H1 (cell line): ENCODE measurements at regions not wholly inside any gene's neighbourhood (a gene's known extent, or its start where the extent isn't known, plus 50 kb on each side); places are given as distances from the start of the nearest gene placed in this dataset.

Source experiments
- CTCF ChIA-PET: fragments of 300-600 bp; sonication (Branson Sonifier 250); formaldehyde crosslinking; loops from one replicate; lab custom pipeline; 2021; ENCODE audit not compliant: partially characterized antibody; lab: Charles Lee
- POLR2A ChIA-PET: fragments of 300-600 bp; sonication (Branson Sonifier 250); formaldehyde crosslinking; loops from one replicate; lab custom pipeline; 2021; ENCODE audit warnings: inconsistent platforms; ENCODE audit not compliant: partially characterized antibody; lab: Charles Lee
- DNase-seq, 2 experiments: peaks; one replicate each; pipeline versions ENCODE4 v3.0.0 to v3.0.0-alpha.2; 2010 to 2022; ENCODE audit warnings: low spot score in 2 of 2, low read depth in 1 of 2, mixed read lengths in 1 of 2
- FAIRE-seq: peaks from 2 replicates; lab custom pipeline; 2011; peaks lifted over from hg19 to GRCh38; lab: Jason Lieb, UNC
- H2AFZ ChIP-seq: 2 replicates; pipeline ENCODE4 v1.8.1; 2012; ENCODE audit warnings: low read length, inconsistent platforms
- H2AK5ac ChIP-seq: 2 replicates; pipeline ENCODE4 v1.6.1; 2013; ENCODE audit warnings: low read depth, low read length
- H2BK120ac ChIP-seq: replicated peaks from 2 replicates; pipeline ENCODE3; 2013; ENCODE audit warnings: low read depth, low read length, inconsistent platforms
- H2BK12ac ChIP-seq: 2 replicates; pipeline ENCODE4 v1.6.1; 2013; ENCODE audit warnings: low read depth, low read length
- H2BK15ac ChIP-seq: 2 replicates; pipeline ENCODE4 v1.6.1; 2013; ENCODE audit warnings: low read length
- H2BK20ac ChIP-seq: 2 replicates; pipeline ENCODE4 v1.6.1; 2013; ENCODE audit warnings: low read length
- H2BK5ac ChIP-seq: 2 replicates; pipeline ENCODE4 v1.6.1; 2013; ENCODE audit warnings: low read depth, low read length
- H3K14ac ChIP-seq: 2 replicates; pipeline ENCODE4 v1.6.1; 2013; ENCODE audit warnings: inconsistent platforms; ENCODE audit not compliant: insufficient read length
- H3K18ac ChIP-seq: 2 replicates; pipeline ENCODE4 v1.6.1; 2013; ENCODE audit warnings: low read length; ENCODE audit errors: extremely low read depth
- H3K23ac ChIP-seq: 2 replicates; pipeline ENCODE4 v1.6.1; 2013; ENCODE audit warnings: inconsistent platforms; ENCODE audit not compliant: insufficient read length
- H3K23me2 ChIP-seq: 2 replicates; pipeline ENCODE4 v1.6.1; 2013; ENCODE audit warnings: low read depth, low read length
- H3K27ac ChIP-seq: 2 replicates; pipeline ENCODE4 v1.6.1; 2011; ENCODE audit warnings: low read depth, low read length, inconsistent platforms
- H3K27me3 ChIP-seq, 4 experiments: replicated peaks in 1 of 4; 1 replicate in 1 of 4; 2 replicates in 3 of 4; pipeline versions ENCODE4 v1.6.1 to v1.8.1; 2011 to 2013; ENCODE audit warnings: low read length in 3 of 4, mild to moderate bottlenecking in 3 of 4, inconsistent platforms in 2 of 4, mixed read lengths in 2 of 4, moderate library complexity in 1 of 4; ENCODE audit not compliant: control insufficient read depth in 3 of 4, insufficient read depth in 3 of 4; ENCODE audit errors: extremely low read depth in 1 of 4
- H3K36me3 ChIP-seq, 4 experiments: 2 replicates each; pipeline versions ENCODE4 v1.6.1 to v1.8.1; 2011 to 2013; ENCODE audit warnings: mild to moderate bottlenecking in 4 of 4, low read length in 3 of 4, moderate library complexity in 2 of 4, control low read depth in 1 of 4, inconsistent platforms in 1 of 4; ENCODE audit not compliant: insufficient read depth in 4 of 4, control insufficient read depth in 2 of 4
- H3K4ac ChIP-seq: replicated peaks from 2 replicates; pipeline ENCODE3; 2013; ENCODE audit warnings: low read length, low read depth, mixed read lengths, inconsistent platforms; ENCODE audit not compliant: insufficient read length
- H3K4me1 ChIP-seq, 4 experiments: replicated peaks in 1 of 4; 1 replicate in 1 of 4; 2 replicates in 3 of 4; pipeline versions ENCODE4 v1.6.1 to v1.8.1; 2011 to 2013; ENCODE audit warnings: low read length in 3 of 4, inconsistent platforms in 2 of 4, mixed read lengths in 1 of 4; ENCODE audit not compliant: insufficient read depth in 4 of 4, control insufficient read depth in 3 of 4
- H3K4me2 ChIP-seq, 2 experiments: 2 replicates each; pipeline versions ENCODE4 v1.6.1 to v1.8.1; 2011 to 2013; ENCODE audit warnings: low read depth in 2 of 2, low read length in 2 of 2, control low read depth in 1 of 2, inconsistent platforms in 1 of 2, mild to moderate bottlenecking in 1 of 2; ENCODE audit not compliant: insufficient read depth in 1 of 2
- H3K4me3 ChIP-seq, 4 experiments: fragments of 200-600, 300-600 bp in 1 of 4; sonication (generic), shearing (Covaris generic), sonication (Bioruptor Twin) in 1 of 4; 2 replicates each; pipeline versions ENCODE4 v1.5.1 to v1.8.1; 2011 to 2016; ENCODE audit warnings: low read length in 4 of 4, low read depth in 3 of 4, control low read depth in 2 of 4, inconsistent platforms in 2 of 4, mild to moderate bottlenecking in 2 of 4, mixed read lengths in 1 of 4, moderate library complexity in 1 of 4; ENCODE audit not compliant: insufficient read depth in 2 of 4; ENCODE audit errors: extremely low read depth in 1 of 4
- H3K56ac ChIP-seq: replicated peaks from 2 replicates; pipeline ENCODE3; 2013; ENCODE audit warnings: low read depth, mild to moderate bottlenecking, mixed read lengths, low read length, inconsistent platforms; ENCODE audit not compliant: insufficient read length
- H3K79me1 ChIP-seq: 2 replicates; pipeline ENCODE4 v1.6.1; 2013; ENCODE audit warnings: low read depth, low read length, control low read depth
- H3K79me2 ChIP-seq, 2 experiments: 2 replicates each; pipeline versions ENCODE4 v1.6.1 to v1.8.1; 2012 to 2013; ENCODE audit warnings: low read length in 2 of 2, mild to moderate bottlenecking in 2 of 2, inconsistent platforms in 1 of 2; ENCODE audit not compliant: insufficient read depth in 2 of 2, control insufficient read depth in 1 of 2
- H3K9ac ChIP-seq, 4 experiments: replicated peaks in 1 of 4; 1 replicate in 1 of 4; 2 replicates in 3 of 4; pipeline versions ENCODE4 v1.6.1 to v1.8.1; 2011 to 2013; ENCODE audit warnings: low read depth in 3 of 4, low read length in 3 of 4, control low read depth in 2 of 4, mild to moderate bottlenecking in 2 of 4, moderate library complexity in 2 of 4, inconsistent platforms in 1 of 4; ENCODE audit errors: extremely low read depth in 1 of 4
- H3K9me3 ChIP-seq, 2 experiments: 2 replicates each; pipeline versions ENCODE4 v1.6.1 to v1.8.1; 2012 to 2013; ENCODE audit warnings: mild to moderate bottlenecking in 2 of 2, moderate library complexity in 2 of 2, control low read depth in 1 of 2, inconsistent platforms in 1 of 2, low read depth in 1 of 2, low read length in 1 of 2, mixed read lengths in 1 of 2; ENCODE audit not compliant: insufficient read depth in 2 of 2
- H4K20me1 ChIP-seq, 2 experiments: replicated peaks in 1 of 2; 2 replicates each; pipeline versions ENCODE3 to v1.8.1; 2011 to 2013; ENCODE audit warnings: inconsistent platforms in 2 of 2, low read length in 2 of 2, mild to moderate bottlenecking in 1 of 2; ENCODE audit not compliant: insufficient read depth in 2 of 2, control insufficient read depth in 1 of 2
- H4K5ac ChIP-seq: 2 replicates; pipeline ENCODE4 v1.6.1; 2013; ENCODE audit warnings: low read length, low read depth, mixed read lengths, inconsistent platforms; ENCODE audit not compliant: insufficient read length
- H4K8ac ChIP-seq: 2 replicates; pipeline ENCODE4 v1.8.0; 2013; ENCODE audit warnings: mild to moderate bottlenecking, moderate library complexity, low read length, inconsistent platforms; ENCODE audit not compliant: insufficient read depth; ENCODE audit errors: extremely low read depth
- H4K91ac ChIP-seq: replicated peaks from 2 replicates; pipeline ENCODE3; 2013; ENCODE audit warnings: low read length, mixed read lengths, inconsistent platforms; ENCODE audit not compliant: insufficient read length
- ATF2 ChIP-seq: IDR thresholded peaks from 2 replicates; pipeline ENCODE4 v1.6.1; 2012; ENCODE audit warnings: low read length, inconsistent platforms
- CTBP2 ChIP-seq: IDR thresholded peaks from 2 replicates; pipeline ENCODE4 v1.7.0; 2011; ENCODE audit warnings: borderline replicate concordance, mild to moderate bottlenecking, moderate library complexity, mixed read lengths, low read length; ENCODE audit not compliant: insufficient read depth, insufficient read length
- EZH2 ChIP-seq: fragments of 200-600 bp; sonication (generic); IDR thresholded peaks from 2 replicates; pipeline ENCODE4 v1.7.1; 2012; ENCODE audit warnings: low read depth, mild to moderate bottlenecking, moderate library complexity, low read length, inconsistent platforms; ENCODE audit not compliant: severe bottlenecking
- FOSL1 ChIP-seq: IDR thresholded peaks from 2 replicates; pipeline ENCODE4 v1.6.1; 2011; ENCODE audit warnings: mild to moderate bottlenecking, low read depth, low read length, moderate library complexity; ENCODE audit not compliant: insufficient read depth
- HDAC6 ChIP-seq: IDR thresholded peaks from one replicate; pipeline ENCODE4 v1.7.1; 2012; ENCODE audit warnings: low read depth, mild to moderate bottlenecking, inconsistent platforms, low read length, moderate library complexity
- KDM1A ChIP-seq: fragments of 200-600, 300-600 bp; sonication (generic); IDR thresholded peaks from 2 replicates; pipeline ENCODE4 v1.7.1; 2016; ENCODE audit warnings: mild to moderate bottlenecking, low read length, borderline replicate concordance
- KDM4A ChIP-seq: IDR thresholded peaks from one replicate; pipeline ENCODE4 v1.7.1; 2012; ENCODE audit warnings: low read depth, mild to moderate bottlenecking, moderate library complexity, low read length, inconsistent platforms; ENCODE audit not compliant: severe bottlenecking
- NANOG ChIP-seq: IDR thresholded peaks from 2 replicates; pipeline ENCODE4 v1.6.1; 2011; ENCODE audit warnings: low read length, low read depth, mild to moderate bottlenecking, inconsistent platforms; ENCODE audit not compliant: insufficient read depth, poor library complexity, severe bottlenecking
- RAD21 ChIP-seq, 2 experiments: IDR thresholded peaks in 1 of 2; conservative IDR thresholded peaks in 1 of 2; 2 replicates each; pipeline ENCODE4 v1.6.1; 2011; ENCODE audit warnings: low read depth in 2 of 2, low read length in 2 of 2, improper control_type of control experiment in 1 of 2, inconsistent platforms in 1 of 2, mild to moderate bottlenecking in 1 of 2, moderate library complexity in 1 of 2
- SP4 ChIP-seq: IDR thresholded peaks from 2 replicates; pipeline ENCODE4 v1.6.1; 2012; ENCODE audit warnings: low read length, inconsistent platforms
- SUZ12 ChIP-seq: fragments of 200-600 bp; sonication (generic); IDR thresholded peaks from 2 replicates; pipeline ENCODE4 v1.6.1; 2012; ENCODE audit warnings: mild to moderate bottlenecking, inconsistent platforms, low read length, moderate library complexity, mixed read lengths
- WGBS, 2 experiments: shearing (Covaris generic) in 1 of 2; methylation state at CpG; one replicate each; pipeline versions ENCODE4 v1.1.6 to v1.1.7; 2013 to 2015; ENCODE audit warnings: low lambda C conversion rate in 2 of 2, mixed read lengths in 2 of 2, inconsistent platforms in 1 of 2, low coverage in 1 of 2, missing lambda C conversion rate in 1 of 2; ENCODE audit not compliant: insufficient replicate concordance in 2 of 2, insufficient coverage in 1 of 2, insufficient read length in 1 of 2; ENCODE audit errors: extremely low coverage in 1 of 2, missing lambda C conversion rate in 1 of 2; 5-methylcytosine and 5-hydroxymethylcytosine counted together

DNA sequence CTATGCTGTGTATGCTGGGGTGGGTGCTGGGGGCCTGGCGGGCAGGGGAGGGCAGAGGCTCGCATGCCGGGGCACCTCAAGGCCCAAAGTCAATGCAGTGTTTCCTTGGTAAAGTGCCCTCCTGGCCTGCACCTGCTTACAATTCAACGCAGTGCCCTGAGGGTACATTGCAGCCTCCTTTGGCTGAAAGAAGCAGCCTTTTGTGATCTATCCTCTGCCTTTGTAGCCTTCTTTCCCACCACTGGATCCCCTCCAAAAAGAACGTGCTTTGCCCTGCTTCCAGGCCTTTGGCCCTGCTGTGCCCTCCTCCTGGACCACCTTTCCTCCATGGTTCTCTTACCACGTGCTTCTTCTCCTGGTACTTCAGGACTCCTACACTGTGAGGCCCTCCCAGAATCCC, 113.6 kb upstream of the PTPN1 start:
- Histone ChIP-seq H3K27me3 (no peaks in the 10 kb centered on the region), H2AFZ (no peak overlapping the region; the same call in 1 of the 2 replicates), H3K79me1 (no peaks in the 10 kb centered on the region), H3K56ac (no peak overlapping the region), H4K5ac (no peak overlapping the region), H3K14ac (no peak overlapping the region), H3K27ac (no peak overlapping the region), H4K91ac (no peak overlapping the region), H4K8ac (no peak overlapping the region), H2BK5ac (no peak overlapping the region), H3K23ac (no peak overlapping the region), H2BK20ac (no peak overlapping the region; the same call in 1 of the 2 replicates), H3K9ac (no peak overlapping the region), H3K23me2 (peaks cover 1% of the 10 kb centered on the region; the same call in 1 of the 2 replicates), H3K4me2 (no peak overlapping the region), H2BK120ac (no peak overlapping the region), H2BK15ac (no peak overlapping the region), H3K4me1 (no peaks in the 10 kb centered on the region), H4K20me1 (no peaks in the 10 kb centered on the region), H3K4ac (no peak overlapping the region), H3K18ac (no peak overlapping the region), H3K36me3 (no peaks in the 10 kb centered on the region), H2AK5ac (no peak overlapping the region), H3K9me3 (no peaks in the 10 kb centered on the region), H3K4me3 (no peak overlapping the region), H2BK12ac (no peak overlapping the region), H3K79me2 (no peaks in the 10 kb centered on the region)
- WGBS, 2 experiments: 81% methylated on average over 6 of the region's 6 CpGs; no CpG with 5 or more reads in 1 of the 2 experiments
- ChIA-PET CTCF (interaction anchor here (2.0 to 3.0 kb wide), 2 partner anchors 65 to 67 kb away, joined by 6 to 11 read pairs; no protein-coding TSS in a partner anchor), POLR2A (no interaction called here)
- DNase-seq: no peak
- FAIRE-seq: no peak
- TF ChIP-seq FOSL1 (no peak), KDM1A (no peak), SUZ12 (no peak), RAD21 (IDR thresholded peaks at IDR 0.05 in 1 of 2, conservative IDR thresholded peaks at IDR 0.05 in 1 of 2; ENCODE audit: low read depth in 2 of 2, low read length in 2 of 2) (no peak), ATF2 (no peak), KDM4A (no peak), CTBP2 (no peak), HDAC6 (no peak), NANOG (no peak), SP4 (no peak), EZH2 (no peak)
